Ishikawa (cell line): ENCODE measurements at regions not wholly inside any gene's neighbourhood (a gene's known extent, or its start where the extent isn't known, plus 50 kb on each side); places are given as distances from the start of the nearest gene placed in this dataset.

Experiments used
- CEBPB ChIP-seq: IDR thresholded peaks from 2 replicates; pipeline ENCODE4 v1.6.1; 2012
- CREB1 ChIP-seq: IDR thresholded peaks from 2 replicates; pipeline ENCODE4 v1.6.1; 2012; ENCODE audit warnings: low read depth
- EGR1 ChIP-seq: IDR thresholded peaks from 2 replicates; pipeline ENCODE4 v1.6.1; 2012
- EP300 ChIP-seq: IDR thresholded peaks from 2 replicates; pipeline ENCODE4 v1.6.1; 2012; ENCODE audit warnings: borderline replicate concordance
- FOXM1 ChIP-seq: IDR thresholded peaks from 2 replicates; pipeline ENCODE4 v1.6.1; 2012; ENCODE audit warnings: low read depth, borderline replicate concordance
- NFIC ChIP-seq: IDR thresholded peaks from 2 replicates; pipeline ENCODE4 v1.6.1; 2012
- RAD21 ChIP-seq: IDR thresholded peaks from 2 replicates; pipeline ENCODE4 v1.6.1; 2012; ENCODE audit warnings: low read depth
- TAF1 ChIP-seq: IDR thresholded peaks from 2 replicates; pipeline ENCODE4 v1.6.1; 2012; ENCODE audit warnings: low read depth, mild to moderate bottlenecking
- TCF12 ChIP-seq: IDR thresholded peaks from 2 replicates; pipeline ENCODE4 v1.6.1; 2012; ENCODE audit warnings: low read depth
- TEAD4 ChIP-seq: IDR thresholded peaks from 2 replicates; pipeline ENCODE4 v1.6.1; 2012
- YY1 ChIP-seq: IDR thresholded peaks from 2 replicates; pipeline ENCODE4 v1.6.1; 2012; ENCODE audit warnings: low read depth
- ZBTB7A ChIP-seq: IDR thresholded peaks from 2 replicates; pipeline ENCODE4 v1.6.1; 2012; ENCODE audit warnings: low read depth
- TF ChIP-seq, protein P1 (sequence below): IDR thresholded peaks from 2 replicates; pipeline ENCODE4 v1.6.1; 2012
- TF ChIP-seq, protein P2 (sequence below): IDR thresholded peaks from 2 replicates; pipeline ENCODE4 v1.6.1; 2012
- TF ChIP-seq, protein P3 (sequence below): IDR thresholded peaks from 2 replicates; pipeline ENCODE4 v1.6.1; 2012; ENCODE audit warnings: low read depth, mild to moderate bottlenecking

GRCh38 chr14:81605660-81606059, 72.0 kb upstream of the SEL1L start:
- no peak for TF ChIP-seq NFIC
- TF ChIP-seq RAD21 = no peak
- TF ChIP-seq TAF1 = no peak
- TF ChIP-seq CEBPB = no peak
- TF ChIP-seq EP300 = no peak
- no peak for TF ChIP-seq TCF12
- TF ChIP-seq CREB1 = no peak
- TF ChIP-seq TEAD4 = no peak

DNA sequence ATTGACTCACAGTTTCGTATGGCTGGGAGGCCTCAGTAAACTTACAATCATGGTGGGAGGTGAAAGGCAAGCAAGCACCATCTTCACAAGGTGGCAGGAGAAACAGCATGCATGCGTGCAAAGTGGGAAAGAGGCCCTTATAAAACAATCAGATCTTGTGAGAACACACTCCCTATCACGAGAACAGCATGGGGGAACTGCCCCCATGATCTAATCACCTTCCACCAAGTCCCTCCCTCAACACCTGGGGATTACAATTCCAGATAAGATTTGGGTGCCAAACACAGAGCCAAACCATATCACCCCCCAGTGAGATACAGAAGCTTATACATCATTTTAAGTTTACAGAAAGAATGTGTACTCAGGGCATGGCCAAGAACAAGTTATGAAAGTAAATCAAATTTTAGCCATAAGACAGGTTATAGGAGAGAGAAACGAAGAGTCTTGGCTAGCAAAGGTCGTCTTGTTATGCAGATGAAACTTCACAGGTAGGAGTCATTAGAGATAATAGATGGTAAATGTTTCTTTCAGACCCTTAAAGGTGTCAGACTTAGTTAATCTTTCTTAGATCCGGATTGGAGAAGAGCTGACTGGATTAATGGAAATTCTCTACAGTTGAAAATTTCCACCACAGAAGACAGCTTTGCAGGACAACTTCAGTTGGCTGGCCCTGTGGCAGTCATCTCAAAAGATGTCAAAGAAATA, 79.8 kb upstream of the SEL1L start:
- TF ChIP-seq EP300 = no peak
- TF ChIP-seq CEBPB = no peak
- TF ChIP-seq, protein P1, sequence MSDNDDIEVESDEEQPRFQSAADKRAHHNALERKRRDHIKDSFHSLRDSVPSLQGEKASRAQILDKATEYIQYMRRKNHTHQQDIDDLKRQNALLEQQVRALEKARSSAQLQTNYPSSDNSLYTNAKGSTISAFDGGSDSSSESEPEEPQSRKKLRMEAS = no peak
- no peak for TF ChIP-seq NFIC
- TF ChIP-seq TAF1 = no peak
- no peak for TF ChIP-seq FOXM1
- TF ChIP-seq CREB1 = no peak
- TF ChIP-seq YY1 = no peak
- TF ChIP-seq, protein P2, sequence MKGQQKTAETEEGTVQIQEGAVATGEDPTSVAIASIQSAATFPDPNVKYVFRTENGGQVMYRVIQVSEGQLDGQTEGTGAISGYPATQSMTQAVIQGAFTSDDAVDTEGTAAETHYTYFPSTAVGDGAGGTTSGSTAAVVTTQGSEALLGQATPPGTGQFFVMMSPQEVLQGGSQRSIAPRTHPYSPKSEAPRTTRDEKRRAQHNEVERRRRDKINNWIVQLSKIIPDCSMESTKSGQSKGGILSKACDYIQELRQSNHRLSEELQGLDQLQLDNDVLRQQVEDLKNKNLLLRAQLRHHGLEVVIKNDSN = no peak
- TF ChIP-seq, protein P3, sequence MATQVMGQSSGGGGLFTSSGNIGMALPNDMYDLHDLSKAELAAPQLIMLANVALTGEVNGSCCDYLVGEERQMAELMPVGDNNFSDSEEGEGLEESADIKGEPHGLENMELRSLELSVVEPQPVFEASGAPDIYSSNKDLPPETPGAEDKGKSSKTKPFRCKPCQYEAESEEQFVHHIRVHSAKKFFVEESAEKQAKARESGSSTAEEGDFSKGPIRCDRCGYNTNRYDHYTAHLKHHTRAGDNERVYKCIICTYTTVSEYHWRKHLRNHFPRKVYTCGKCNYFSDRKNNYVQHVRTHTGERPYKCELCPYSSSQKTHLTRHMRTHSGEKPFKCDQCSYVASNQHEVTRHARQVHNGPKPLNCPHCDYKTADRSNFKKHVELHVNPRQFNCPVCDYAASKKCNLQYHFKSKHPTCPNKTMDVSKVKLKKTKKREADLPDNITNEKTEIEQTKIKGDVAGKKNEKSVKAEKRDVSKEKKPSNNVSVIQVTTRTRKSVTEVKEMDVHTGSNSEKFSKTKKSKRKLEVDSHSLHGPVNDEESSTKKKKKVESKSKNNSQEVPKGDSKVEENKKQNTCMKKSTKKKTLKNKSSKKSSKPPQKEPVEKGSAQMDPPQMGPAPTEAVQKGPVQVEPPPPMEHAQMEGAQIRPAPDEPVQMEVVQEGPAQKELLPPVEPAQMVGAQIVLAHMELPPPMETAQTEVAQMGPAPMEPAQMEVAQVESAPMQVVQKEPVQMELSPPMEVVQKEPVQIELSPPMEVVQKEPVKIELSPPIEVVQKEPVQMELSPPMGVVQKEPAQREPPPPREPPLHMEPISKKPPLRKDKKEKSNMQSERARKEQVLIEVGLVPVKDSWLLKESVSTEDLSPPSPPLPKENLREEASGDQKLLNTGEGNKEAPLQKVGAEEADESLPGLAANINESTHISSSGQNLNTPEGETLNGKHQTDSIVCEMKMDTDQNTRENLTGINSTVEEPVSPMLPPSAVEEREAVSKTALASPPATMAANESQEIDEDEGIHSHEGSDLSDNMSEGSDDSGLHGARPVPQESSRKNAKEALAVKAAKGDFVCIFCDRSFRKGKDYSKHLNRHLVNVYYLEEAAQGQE = no peak
- TF ChIP-seq TCF12 = no peak
- no peak for TF ChIP-seq ZBTB7A
- TF ChIP-seq RAD21 = no peak
- no peak for TF ChIP-seq EGR1
- no peak for TF ChIP-seq TEAD4

GRCh38 chr14:81618695-81619094, 85.0 kb upstream of the SEL1L start:
- no peak for TF ChIP-seq YY1
- no peak for TF ChIP-seq EGR1
- TF ChIP-seq NFIC = no peak
- TF ChIP-seq EP300 = no peak
- no peak for TF ChIP-seq TEAD4
- no peak for TF ChIP-seq TAF1
- no peak for TF ChIP-seq RAD21
- TF ChIP-seq, protein P2 = no peak
- no peak for TF ChIP-seq TCF12
- TF ChIP-seq CEBPB = no peak
- TF ChIP-seq, protein P3 = no peak
- TF ChIP-seq, protein P1 = no peak
- TF ChIP-seq CREB1 = no peak
- no peak for TF ChIP-seq ZBTB7A
- no peak for TF ChIP-seq FOXM1

GRCh38 chr14:81619816-81620215, 86.2 kb upstream of the SEL1L start:
- TF ChIP-seq CEBPB (no peak), CREB1 (no peak), TEAD4 (no peak), YY1 (no peak), EP300 (no peak), TAF1 (no peak), TCF12 (no peak), EGR1 (no peak), ZBTB7A (no peak)
- TF ChIP-seq, protein P1 = no peak
- TF ChIP-seq, protein P2 = no peak

DNA sequence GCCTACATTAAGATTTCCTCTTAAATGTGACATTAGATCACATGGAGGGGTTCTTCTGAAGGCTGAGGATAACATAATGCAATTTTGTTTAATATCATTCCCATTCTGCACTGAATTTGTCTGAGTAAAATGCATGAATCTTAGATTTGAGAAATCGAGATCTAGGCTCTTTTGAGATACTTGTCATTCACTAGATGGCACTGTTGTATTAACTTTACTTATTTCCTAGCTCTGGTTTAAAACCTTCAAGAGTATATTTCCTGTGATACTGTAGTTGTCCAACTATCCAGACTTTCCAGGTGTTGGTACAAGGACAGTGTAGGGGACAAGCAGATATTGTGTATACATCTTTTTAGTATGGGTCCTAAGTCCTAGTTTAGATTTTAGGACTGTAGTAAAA, 91.7 kb upstream of the SEL1L start:
- TF ChIP-seq, protein P2 = no peak
- TF ChIP-seq CREB1 (no peak), TAF1 (no peak), RAD21 (peak; percentile 61), TEAD4 (no peak), EP300 (no peak)
